Gastroesophageal sphincter (tissue), 2 donors: ENCODE measurements at regions not wholly inside any gene's neighbourhood (a gene's known extent, or its start where the extent isn't known, plus 50 kb on each side); places are given as distances from the start of the nearest gene placed in this dataset.

Experiments used
- POLR2A ChIP-seq, 2 donors: fragments of 450-650 bp; IDR thresholded peaks; one replicate each; pipeline ENCODE4 v1.6.1; 2017; ENCODE audit warnings: antibody characterized with exemption in 2 of 2, mild to moderate bottlenecking in 2 of 2, moderate library complexity in 1 of 2
- POLR2AphosphoS5 ChIP-seq: sonication (generic); formaldehyde crosslinking; IDR thresholded peaks from one replicate; pipeline ENCODE4 v1.6.1; 2017; ENCODE audit warnings: antibody characterized with exemption

DNA sequence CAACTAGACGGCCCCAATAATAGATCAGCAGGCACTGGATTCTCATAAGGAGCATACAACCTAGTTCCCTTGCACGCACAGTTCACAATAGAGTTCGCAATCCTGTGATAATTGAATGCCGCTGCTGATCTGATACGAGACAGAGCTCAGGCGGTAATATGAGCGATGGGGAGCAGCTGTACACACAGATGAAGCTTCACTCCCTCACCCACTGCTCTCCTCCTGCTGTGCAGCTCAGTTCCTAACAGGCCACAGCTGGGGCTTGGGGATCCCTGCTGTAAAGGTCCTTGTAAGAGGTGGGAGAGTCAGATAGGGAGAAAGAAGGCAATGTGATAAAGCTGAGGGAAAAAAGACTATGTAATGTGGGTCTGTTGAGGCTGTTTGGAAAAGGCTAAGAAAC, 577.5 kb downstream of the RBFOX1 start:
- TF ChIP-seq POLR2AphosphoS5 = no peak
- TF ChIP-seq POLR2A (IDR thresholded peaks at IDR 0.05) = no peak
